A549 (cell line): ENCODE measurements at regions not wholly inside any gene's neighbourhood (a gene's known extent, or its start where the extent isn't known, plus 50 kb on each side); places are given as distances from the start of the nearest gene placed in this dataset.

Source experiments
- ATAC-seq, 2 experiments: fragments of 200-7000 bp in 1 of 2; fragments of >200 bp in 1 of 2; cut with Nextera tagmentation in 1 of 2; cut with Tn5 transposase in 1 of 2; 3 replicates each; pipeline versions ENCODE4 v1.8.0 to v1.9.1; 2018 to 2020; ENCODE audit warnings: mild to moderate bottlenecking in 1 of 2, moderate library complexity in 1 of 2
- CTCF ChIA-PET: fragments of 300-600 bp; sonication (Branson Sonifier 250); formaldehyde crosslinking; extraction: SDS; loops from one replicate; lab custom pipeline; 2021; ENCODE audit warnings: antibody characterized with exemption, inconsistent platforms; lab: Yijun Ruan, JAX
- POLR2A ChIA-PET: fragments of 350-600 bp; formaldehyde crosslinking; extraction: SDS; loops from one replicate; lab custom pipeline; 2021; ENCODE audit warnings: antibody characterized with exemption, inconsistent platforms; lab: Yijun Ruan, JAX
- DNase-seq, 2 experiments: peaks; one replicate each; pipeline versions ENCODE4 v3.0.0 to v3.0.0-alpha.2; 2011 to 2016; ENCODE audit warnings: low read depth in 1 of 2, low spot score in 1 of 2
- FAIRE-seq: peaks from 2 replicates; lab custom pipeline; 2011; peaks lifted over from hg19 to GRCh38; lab: Jason Lieb, UNC
- H3K27ac ChIP-seq, 2 experiments: fragments of >200 bp; sonication (Bioruptor Twin); formaldehyde crosslinking; 3 replicates each; pipeline ENCODE4 v1.5.1; 2016 to 2017
- H3K4me1 ChIP-seq: fragments of >200 bp; sonication (Bioruptor Twin); formaldehyde crosslinking; 3 replicates; pipeline ENCODE4 v1.6.1; 2016
- H3K4me2 ChIP-seq: fragments of >200 bp; sonication (Bioruptor Twin); formaldehyde crosslinking; 3 replicates; pipeline ENCODE4 v1.6.1; 2016
- H3K4me3 ChIP-seq: fragments of >200 bp; sonication (Bioruptor Twin); formaldehyde crosslinking; 3 replicates; pipeline ENCODE4 v1.5.1; 2016
- H3K9me3 ChIP-seq: fragments of >200 bp; sonication (Bioruptor Twin); formaldehyde crosslinking; 3 replicates; pipeline ENCODE4 v1.6.1; 2016
- CBX2 ChIP-seq: fragments of 200-600 bp; sonication (generic); IDR thresholded peaks from 2 replicates; pipeline ENCODE4 v1.6.1; 2016; ENCODE audit warnings: low read depth, mild to moderate bottlenecking, borderline replicate concordance
- CBX8 ChIP-seq: fragments of 200-600 bp; sonication (generic); IDR thresholded peaks from 2 replicates; pipeline ENCODE4 v1.6.1; 2016
- EHF ChIP-seq: fragments of 250-450 bp; sonication (Bioruptor Pico); IDR thresholded peaks from 2 replicates; pipeline ENCODE4 v1.5.0; 2020; ENCODE audit warnings: mild to moderate bottlenecking
- HDAC2 ChIP-seq: fragments of 200-600 bp; sonication (generic); IDR thresholded peaks from 2 replicates; pipeline ENCODE4 v1.6.1; 2016
- HOXA7 ChIP-seq: fragments of 250-450 bp; sonication (Bioruptor Pico); IDR thresholded peaks from 2 replicates; pipeline ENCODE4 v1.5.0; 2020; ENCODE audit warnings: mild to moderate bottlenecking, moderate library complexity
- HOXB13 ChIP-seq: fragments of 250-450 bp; sonication (Bioruptor Pico); IDR thresholded peaks from 2 replicates; pipeline ENCODE4 v1.5.0; 2020; ENCODE audit warnings: low read depth, mild to moderate bottlenecking, moderate library complexity
- HOXB5 ChIP-seq: fragments of 250-450 bp; sonication (Bioruptor Pico); IDR thresholded peaks from 2 replicates; pipeline ENCODE4 v1.5.0; 2020; ENCODE audit warnings: mild to moderate bottlenecking, moderate library complexity
- MAZ ChIP-seq: fragments of 150-350 bp; IDR thresholded peaks from 2 replicates; pipeline ENCODE4 v1.6.1; 2014; ENCODE audit warnings: antibody characterized with exemption, low read depth, low read length, borderline replicate concordance
- MYC ChIP-seq: IDR thresholded peaks from 2 replicates; pipeline ENCODE4 v1.6.1; 2012; ENCODE audit warnings: mild to moderate bottlenecking, inconsistent platforms, low read length, improper control_type of control experiment, borderline replicate concordance
- NPAS2 ChIP-seq: fragments of 250-450 bp; sonication (Bioruptor Pico); IDR thresholded peaks from 2 replicates; pipeline ENCODE4 v1.8.0; 2022; ENCODE audit warnings: mild to moderate bottlenecking, moderate library complexity, borderline replicate concordance
- PHF8 ChIP-seq: fragments of 200-600 bp; sonication (generic); IDR thresholded peaks from 2 replicates; pipeline ENCODE4 v1.6.1; 2016; ENCODE audit warnings: low read depth, mild to moderate bottlenecking, antibody characterized with exemption, moderate library complexity, borderline replicate concordance
- POLR2A ChIP-seq: IDR thresholded peaks from 2 replicates; pipeline ENCODE4 v1.6.1; 2012; ENCODE audit warnings: mild to moderate bottlenecking, low read length
- RAD21 ChIP-seq, 2 experiments: fragments of >200 bp in 1 of 2; sonication (Bioruptor Twin) in 1 of 2; formaldehyde crosslinking in 1 of 2; IDR thresholded peaks in 1 of 2; conservative IDR thresholded peaks in 1 of 2; 2 replicates in 1 of 2; 3 replicates in 1 of 2; pipeline ENCODE4 v1.6.1; 2012 to 2018; ENCODE audit warnings: inconsistent platforms in 1 of 2
- RARB ChIP-seq: fragments of 250-450 bp; sonication (Bioruptor Pico); IDR thresholded peaks from 2 replicates; pipeline ENCODE4 v1.8.0; 2021; ENCODE audit warnings: mild to moderate bottlenecking, moderate library complexity
- RFX5 ChIP-seq: fragments of 450-650 bp; IDR thresholded peaks from 2 replicates; pipeline ENCODE4 v1.7.1; 2014; ENCODE audit warnings: antibody characterized with exemption, mild to moderate bottlenecking, moderate library complexity
- SMC3 ChIP-seq: fragments of >200 bp; sonication (Bioruptor Twin); formaldehyde crosslinking; IDR thresholded peaks from 3 replicates; pipeline ENCODE4 v1.6.1; 2018; ENCODE audit warnings: inconsistent platforms
- TFCP2L1 ChIP-seq: fragments of 250-450 bp; sonication (Bioruptor Pico); IDR thresholded peaks from 2 replicates; pipeline ENCODE4 v1.5.0; 2021; ENCODE audit warnings: mild to moderate bottlenecking
- WGBS: methylation state at CpG from one replicate; pipeline ENCODE4 v1.1.6; 2017; ENCODE audit errors: missing lambda C conversion rate; 5-methylcytosine and 5-hydroxymethylcytosine counted together
- TF ChIP-seq, protein P1 (sequence below): fragments of 250-450 bp; sonication (Bioruptor Pico); IDR thresholded peaks from 2 replicates; pipeline ENCODE4 v1.5.0; 2020; ENCODE audit warnings: low read depth, mild to moderate bottlenecking, moderate library complexity
- TF ChIP-seq, protein P2 (sequence below): IDR thresholded peaks from 2 replicates; pipeline ENCODE4 v1.6.1; 2012
- TF ChIP-seq, protein P3 (sequence below): fragments of >200 bp; sonication (Bioruptor Twin); formaldehyde crosslinking; IDR thresholded peaks from 2 replicates; pipeline ENCODE4 v1.6.1; 2016
- TF ChIP-seq, protein P4 (sequence below): fragments of 150-350 bp; IDR thresholded peaks from 2 replicates; pipeline ENCODE4 v1.6.1; 2014; ENCODE audit warnings: low read depth, mild to moderate bottlenecking, low read length
- TF ChIP-seq, protein P5 (sequence below): IDR thresholded peaks from 2 replicates; pipeline ENCODE4 v1.6.1; 2012; ENCODE audit warnings: low read depth, borderline replicate concordance
- TF ChIP-seq, protein P6 (sequence below): fragments of >200 bp; sonication (Bioruptor Twin); formaldehyde crosslinking; IDR thresholded peaks from 3 replicates; pipeline ENCODE4 v1.5.1; 2016

DNA sequence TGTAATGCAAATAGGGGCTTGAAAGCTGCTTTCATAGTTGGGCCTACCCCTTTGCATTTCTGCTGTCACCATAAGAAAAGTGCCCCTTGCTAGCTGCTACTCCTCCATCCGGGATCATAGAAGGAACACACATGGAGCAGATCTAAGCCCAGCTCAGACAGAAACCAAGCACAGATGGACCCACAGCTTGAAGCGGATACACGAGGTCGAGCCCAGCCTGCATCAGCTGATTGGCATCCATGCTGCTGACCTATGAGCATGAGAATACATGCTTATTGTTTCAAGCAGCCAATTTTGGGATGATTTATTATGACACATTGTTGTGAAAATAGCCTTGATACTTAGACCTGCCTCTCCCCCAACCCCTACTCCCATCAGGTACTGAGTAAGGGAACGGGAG is 109.2 kb downstream of the ZNF467 start:
- no peak overlapping the region for H3K27ac ChIP-seq
- H3K4me3 ChIP-seq = no peak overlapping the region
- 0 out of 3 replicates have a peak, but pooled peaks cover 2% of the 10 kb centered on the region for H3K4me1 ChIP-seq
- no peak overlapping the region for H3K4me2 ChIP-seq
- WGBS = 35% methylated on average over 5 of the region's 5 CpGs
- ATAC-seq = no peak
- ChIA-PET CTCF (interaction anchor here (0.9 to 7.3 kb wide), 5 partner anchors 15 to 78 kb away, joined by 3 to 91 read pairs (median 12); no protein-coding TSS in a partner anchor), POLR2A (no interaction called here)
- no peak for DNase-seq
- no peaks in the 10 kb centered on the region for H3K9me3 ChIP-seq
- TF ChIP-seq, protein P1, sequence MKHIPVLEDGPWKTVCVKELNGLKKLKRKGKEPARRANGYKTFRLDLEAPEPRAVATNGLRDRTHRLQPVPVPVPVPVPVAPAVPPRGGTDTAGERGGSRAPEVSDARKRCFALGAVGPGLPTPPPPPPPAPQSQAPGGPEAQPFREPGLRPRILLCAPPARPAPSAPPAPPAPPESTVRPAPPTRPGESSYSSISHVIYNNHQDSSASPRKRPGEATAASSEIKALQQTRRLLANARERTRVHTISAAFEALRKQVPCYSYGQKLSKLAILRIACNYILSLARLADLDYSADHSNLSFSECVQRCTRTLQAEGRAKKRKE (CRISPR knock-in tag) = no peak
- no peak for TF ChIP-seq HOXA7 (CRISPR knock-in tag)
- TF ChIP-seq HOXB5 (CRISPR knock-in tag) = no peak
- TF ChIP-seq MAZ = no peak
- no peak for TF ChIP-seq SMC3
- no peak for TF ChIP-seq TFCP2L1 (CRISPR knock-in tag)
- no peak for TF ChIP-seq POLR2A
- no peak for TF ChIP-seq CBX2
- no peak for TF ChIP-seq PHF8
- TF ChIP-seq, protein P2, sequence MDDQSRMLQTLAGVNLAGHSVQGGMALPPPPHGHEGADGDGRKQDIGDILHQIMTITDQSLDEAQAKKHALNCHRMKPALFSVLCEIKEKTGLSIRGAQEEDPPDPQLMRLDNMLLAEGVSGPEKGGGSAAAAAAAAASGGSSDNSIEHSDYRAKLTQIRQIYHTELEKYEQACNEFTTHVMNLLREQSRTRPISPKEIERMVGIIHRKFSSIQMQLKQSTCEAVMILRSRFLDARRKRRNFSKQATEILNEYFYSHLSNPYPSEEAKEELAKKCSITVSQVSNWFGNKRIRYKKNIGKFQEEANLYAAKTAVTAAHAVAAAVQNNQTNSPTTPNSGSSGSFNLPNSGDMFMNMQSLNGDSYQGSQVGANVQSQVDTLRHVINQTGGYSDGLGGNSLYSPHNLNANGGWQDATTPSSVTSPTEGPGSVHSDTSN = no peak
- TF ChIP-seq RFX5 = no peak
- TF ChIP-seq RARB = no peak
- TF ChIP-seq NPAS2 (CRISPR knock-in tag) = no peak
- TF ChIP-seq, protein P3, sequence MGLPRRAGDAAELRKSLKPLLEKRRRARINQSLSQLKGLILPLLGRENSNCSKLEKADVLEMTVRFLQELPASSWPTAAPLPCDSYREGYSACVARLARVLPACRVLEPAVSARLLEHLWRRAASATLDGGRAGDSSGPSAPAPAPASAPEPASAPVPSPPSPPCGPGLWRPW = no peak
- no peak for TF ChIP-seq CBX8
- no peak for TF ChIP-seq RAD21 (conservative IDR thresholded peaks at IDR 0.05 in 1 of 2, IDR thresholded peaks at IDR 0.05 in 1 of 2)
- TF ChIP-seq, protein P4, sequence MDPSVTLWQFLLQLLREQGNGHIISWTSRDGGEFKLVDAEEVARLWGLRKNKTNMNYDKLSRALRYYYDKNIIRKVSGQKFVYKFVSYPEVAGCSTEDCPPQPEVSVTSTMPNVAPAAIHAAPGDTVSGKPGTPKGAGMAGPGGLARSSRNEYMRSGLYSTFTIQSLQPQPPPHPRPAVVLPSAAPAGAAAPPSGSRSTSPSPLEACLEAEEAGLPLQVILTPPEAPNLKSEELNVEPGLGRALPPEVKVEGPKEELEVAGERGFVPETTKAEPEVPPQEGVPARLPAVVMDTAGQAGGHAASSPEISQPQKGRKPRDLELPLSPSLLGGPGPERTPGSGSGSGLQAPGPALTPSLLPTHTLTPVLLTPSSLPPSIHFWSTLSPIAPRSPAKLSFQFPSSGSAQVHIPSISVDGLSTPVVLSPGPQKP = no peak
- TF ChIP-seq HDAC2 = no peak
- no peak for TF ChIP-seq EHF (CRISPR knock-in tag)
- TF ChIP-seq, protein P5, sequence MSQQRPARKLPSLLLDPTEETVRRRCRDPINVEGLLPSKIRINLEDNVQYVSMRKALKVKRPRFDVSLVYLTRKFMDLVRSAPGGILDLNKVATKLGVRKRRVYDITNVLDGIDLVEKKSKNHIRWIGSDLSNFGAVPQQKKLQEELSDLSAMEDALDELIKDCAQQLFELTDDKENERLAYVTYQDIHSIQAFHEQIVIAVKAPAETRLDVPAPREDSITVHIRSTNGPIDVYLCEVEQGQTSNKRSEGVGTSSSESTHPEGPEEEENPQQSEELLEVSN = no peak
- no peak for FAIRE-seq

DNA sequence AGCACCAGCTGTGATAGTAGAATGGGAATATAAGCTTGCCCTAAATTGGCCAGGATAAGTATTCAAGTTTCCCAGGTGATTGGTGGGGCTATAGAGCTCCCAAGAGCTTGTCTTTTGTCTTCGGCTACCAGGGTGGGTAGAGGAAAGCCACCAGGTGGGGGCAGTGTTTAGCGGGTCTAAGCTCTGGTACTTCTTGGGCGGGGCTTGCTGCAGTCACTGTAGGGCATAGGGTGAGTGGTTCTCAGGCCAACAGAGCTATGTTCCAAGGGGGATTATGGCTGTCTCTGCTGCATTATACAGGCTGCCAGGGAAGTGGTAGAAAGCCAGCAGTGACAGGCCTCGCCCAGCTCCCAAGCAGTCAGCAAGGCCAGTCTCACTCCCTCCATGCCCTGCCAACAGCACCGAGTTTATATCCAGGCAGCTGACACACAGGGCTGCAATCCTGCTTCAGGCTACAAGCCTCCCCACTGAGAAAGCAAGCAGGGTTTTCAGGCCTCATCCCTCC is 110.7 kb downstream of the ZNF467 start:
- ChIA-PET POLR2A (interaction anchor here (1.1 kb wide), 2 partner anchors 78 to 80 kb away, joined by 3 to 7 read pairs; no protein-coding TSS in a partner anchor), CTCF (interaction anchor here (0.6 to 7.3 kb wide), 27 partner anchors 8 to 136 kb away, joined by 3 to 91 read pairs (median 6); no protein-coding TSS in a partner anchor)
- H3K4me3 ChIP-seq = no peak overlapping the region
- no peak for TF ChIP-seq HOXB13 (CRISPR knock-in tag)
- TF ChIP-seq, protein P6, sequence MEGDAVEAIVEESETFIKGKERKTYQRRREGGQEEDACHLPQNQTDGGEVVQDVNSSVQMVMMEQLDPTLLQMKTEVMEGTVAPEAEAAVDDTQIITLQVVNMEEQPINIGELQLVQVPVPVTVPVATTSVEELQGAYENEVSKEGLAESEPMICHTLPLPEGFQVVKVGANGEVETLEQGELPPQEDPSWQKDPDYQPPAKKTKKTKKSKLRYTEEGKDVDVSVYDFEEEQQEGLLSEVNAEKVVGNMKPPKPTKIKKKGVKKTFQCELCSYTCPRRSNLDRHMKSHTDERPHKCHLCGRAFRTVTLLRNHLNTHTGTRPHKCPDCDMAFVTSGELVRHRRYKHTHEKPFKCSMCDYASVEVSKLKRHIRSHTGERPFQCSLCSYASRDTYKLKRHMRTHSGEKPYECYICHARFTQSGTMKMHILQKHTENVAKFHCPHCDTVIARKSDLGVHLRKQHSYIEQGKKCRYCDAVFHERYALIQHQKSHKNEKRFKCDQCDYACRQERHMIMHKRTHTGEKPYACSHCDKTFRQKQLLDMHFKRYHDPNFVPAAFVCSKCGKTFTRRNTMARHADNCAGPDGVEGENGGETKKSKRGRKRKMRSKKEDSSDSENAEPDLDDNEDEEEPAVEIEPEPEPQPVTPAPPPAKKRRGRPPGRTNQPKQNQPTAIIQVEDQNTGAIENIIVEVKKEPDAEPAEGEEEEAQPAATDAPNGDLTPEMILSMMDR = peak; percentile 53
- peak; percentile 64 to 79 for TF ChIP-seq RAD21 (conservative IDR thresholded peaks at IDR 0.05 in 1 of 2, IDR thresholded peaks at IDR 0.05 in 1 of 2)
- TF ChIP-seq SMC3 = peak; percentile 62
- TF ChIP-seq MYC = no peak
- TF ChIP-seq, all 56 proteins: peak for 3
- no peaks in the 10 kb centered on the region for H3K9me3 ChIP-seq
- ATAC-seq = peak; percentile 96 to 99
- 0 out of 3 replicates have a peak, but pooled peaks cover 2% of the 10 kb centered on the region for H3K4me1 ChIP-seq
- WGBS = 14% methylated on average over 5 of the region's 5 CpGs
- peak; percentile 33 to 83 for DNase-seq
- H3K27ac ChIP-seq = no peak overlapping the region
- no peak for FAIRE-seq
- H3K4me2 ChIP-seq = no peak overlapping the region
